ENCODE measurements at regions not wholly inside any gene's neighbourhood (a gene's known extent, or its start where the extent isn't known, plus 50 kb on each side); places are given as distances from the start of the nearest gene placed in this dataset.

DNA sequence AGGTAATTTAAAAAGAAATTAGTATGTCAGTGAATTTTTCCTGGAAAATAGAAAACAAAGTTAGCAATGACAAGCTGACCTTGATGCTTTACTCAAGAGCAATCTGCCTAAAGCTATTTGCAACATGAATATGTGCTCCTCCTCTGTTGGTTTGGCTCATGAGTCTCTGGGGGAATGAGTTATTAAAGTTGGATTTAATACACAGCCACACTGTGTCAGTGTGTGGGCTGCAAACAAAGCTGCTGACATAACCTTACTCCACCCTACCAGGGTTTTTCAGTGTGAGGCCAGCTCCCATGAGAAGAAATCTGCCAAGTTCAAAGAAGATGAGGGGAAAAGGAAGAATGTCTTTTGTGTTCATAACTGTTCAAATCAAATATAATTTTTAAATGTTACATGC is 280.5 kb downstream of the TLL1 start:
- ChIA-PET CTCF (no interaction called here), POLR2A (ENCODE audit: low non-redundant PET) (interaction anchor here (0.5 kb wide), 1 partner anchor 1469 kb away, joined by 3 read pairs; no protein-coding TSS in a partner anchor)
- DNase-seq (ENCODE audit: low spot score) = peak; percentile 56
- H3K27ac ChIP-seq (ENCODE audit: low read depth, low read length, poor library complexity, severe bottlenecking) = no peak overlapping the region
- H3K4me3 ChIP-seq (ENCODE audit: low read depth, low read length, poor library complexity, severe bottlenecking) = no peak overlapping the region
- intact Hi-C loops (cut with micrococcal nuclease; ENCODE audit: unreplicated experiment) = no loop called here
- H3K27me3 ChIP-seq (replicated peaks; ENCODE audit: insufficient read depth, low read depth, low read length, poor library complexity) = no peaks in the 10 kb centered on the region
- H3K36me3 ChIP-seq (ENCODE audit: insufficient read depth, low read length, poor library complexity, severe bottlenecking) = no peaks in the 10 kb centered on the region
- TF ChIP-seq EZH2 (IDR thresholded peaks at IDR 0.05; ENCODE audit: borderline replicate concordance, low read depth, low read length, poor library complexity, severe bottlenecking) = no peak
- TF ChIP-seq, protein P1, sequence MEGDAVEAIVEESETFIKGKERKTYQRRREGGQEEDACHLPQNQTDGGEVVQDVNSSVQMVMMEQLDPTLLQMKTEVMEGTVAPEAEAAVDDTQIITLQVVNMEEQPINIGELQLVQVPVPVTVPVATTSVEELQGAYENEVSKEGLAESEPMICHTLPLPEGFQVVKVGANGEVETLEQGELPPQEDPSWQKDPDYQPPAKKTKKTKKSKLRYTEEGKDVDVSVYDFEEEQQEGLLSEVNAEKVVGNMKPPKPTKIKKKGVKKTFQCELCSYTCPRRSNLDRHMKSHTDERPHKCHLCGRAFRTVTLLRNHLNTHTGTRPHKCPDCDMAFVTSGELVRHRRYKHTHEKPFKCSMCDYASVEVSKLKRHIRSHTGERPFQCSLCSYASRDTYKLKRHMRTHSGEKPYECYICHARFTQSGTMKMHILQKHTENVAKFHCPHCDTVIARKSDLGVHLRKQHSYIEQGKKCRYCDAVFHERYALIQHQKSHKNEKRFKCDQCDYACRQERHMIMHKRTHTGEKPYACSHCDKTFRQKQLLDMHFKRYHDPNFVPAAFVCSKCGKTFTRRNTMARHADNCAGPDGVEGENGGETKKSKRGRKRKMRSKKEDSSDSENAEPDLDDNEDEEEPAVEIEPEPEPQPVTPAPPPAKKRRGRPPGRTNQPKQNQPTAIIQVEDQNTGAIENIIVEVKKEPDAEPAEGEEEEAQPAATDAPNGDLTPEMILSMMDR (conservative IDR thresholded peaks at IDR 0.05; ENCODE audit: low read depth, low read length) = no peak
- no peaks in the 10 kb centered on the region for H3K9me3 ChIP-seq (ENCODE audit: low read depth, low read length, poor library complexity, severe bottlenecking)
- H3K4me1 ChIP-seq (ENCODE audit: insufficient read depth, low read length, poor library complexity, severe bottlenecking) = no peaks in the 10 kb centered on the region
- no TSS peak for BruUV-seq (replicated peaks)

- POLR2A ChIA-PET (ENCODE audit: low non-redundant PET) = no interaction called here
- CTCF ChIA-PET = no interaction called here
- no peak for TF ChIP-seq EZH2 (IDR thresholded peaks at IDR 0.05; ENCODE audit: borderline replicate concordance, low read depth, low read length, poor library complexity, severe bottlenecking)
- TF ChIP-seq, protein P1 (conservative IDR thresholded peaks at IDR 0.05; ENCODE audit: low read depth, low read length) = no peak
- Histone ChIP-seq H3K9me3 (ENCODE audit: low read depth, low read length, poor library complexity, severe bottlenecking) (peaks cover 6% of the 10 kb centered on the region), H3K36me3 (ENCODE audit: insufficient read depth, low read length, poor library complexity, severe bottlenecking) (no peaks in the 10 kb centered on the region), H3K27me3 (replicated peaks; ENCODE audit: insufficient read depth, low read depth, low read length, poor library complexity) (no peaks in the 10 kb centered on the region), H3K4me1 (ENCODE audit: insufficient read depth, low read length, poor library complexity, severe bottlenecking) (no peaks in the 10 kb centered on the region), H3K4me3 (ENCODE audit: low read depth, low read length, poor library complexity, severe bottlenecking) (no peak overlapping the region), H3K27ac (ENCODE audit: low read depth, low read length, poor library complexity, severe bottlenecking) (no peak overlapping the region)
- intact Hi-C loops (cut with micrococcal nuclease; ENCODE audit: unreplicated experiment) = loop anchor here (10.0 kb wide), 1 partner anchor 862 kb away; no protein-coding TSS in a partner anchor
- no peak for DNase-seq (ENCODE audit: low spot score)
- BruUV-seq (replicated peaks) = no TSS peak
Measured at GRCh38 chr4:166162327-166162726, 289.3 kb downstream of the TLL1 start.

- TF ChIP-seq, protein P1 (conservative IDR thresholded peaks at IDR 0.05; ENCODE audit: low read depth, low read length) = peak; percentile 74
- no peak for TF ChIP-seq EZH2 (IDR thresholded peaks at IDR 0.05; ENCODE audit: borderline replicate concordance, low read depth, low read length, poor library complexity, severe bottlenecking)
- Histone ChIP-seq H3K4me1 (ENCODE audit: insufficient read depth, low read length, poor library complexity, severe bottlenecking) (no peaks in the 10 kb centered on the region), H3K27me3 (replicated peaks; ENCODE audit: insufficient read depth, low read depth, low read length, poor library complexity) (no peaks in the 10 kb centered on the region), H3K27ac (ENCODE audit: low read depth, low read length, poor library complexity, severe bottlenecking) (no peak overlapping the region), H3K36me3 (ENCODE audit: insufficient read depth, low read length, poor library complexity, severe bottlenecking) (no peaks in the 10 kb centered on the region), H3K4me3 (ENCODE audit: low read depth, low read length, poor library complexity, severe bottlenecking) (no peak overlapping the region), H3K9me3 (ENCODE audit: low read depth, low read length, poor library complexity, severe bottlenecking) (no peaks in the 10 kb centered on the region)
- intact Hi-C loops (cut with micrococcal nuclease; ENCODE audit: unreplicated experiment) = loop anchor here (1.0 to 10.0 kb wide), 5 partner anchors 87 to 1986 kb away; no protein-coding TSS in a partner anchor
- CTCF ChIA-PET = interaction anchor here (0.6 to 1.0 kb wide), 5 partner anchors 85 to 672 kb away, joined by 3 to 4 read pairs (median 3); no protein-coding TSS in a partner anchor
- POLR2A ChIA-PET (ENCODE audit: low non-redundant PET) = no interaction called here
- peak; percentile 87 for DNase-seq (ENCODE audit: low spot score)
- no TSS peak for BruUV-seq (replicated peaks)
Measured at GRCh38 chr4:166165829-166166420, 292.9 kb downstream of the TLL1 start.
